ENCODE measurements at regions not wholly inside any gene's neighbourhood (a gene's known extent, or its start where the extent isn't known, plus 50 kb on each side); places are given as distances from the start of the nearest gene placed in this dataset.

GRCh38 chr18:73824671-73825070, 323.0 kb downstream of the FBXO15 start:
- peak; percentile 36; the same call in 1 of the 3 replicates for ATAC-seq
- TF ChIP-seq CSRNP3 (CRISPR knock-in tag; IDR thresholded peaks at IDR 0.05): no peak
- TF ChIP-seq ZFP30 (CRISPR knock-in tag; IDR thresholded peaks at IDR 0.05): no peak
- no peak for TF ChIP-seq PPARA (CRISPR knock-in tag; IDR thresholded peaks at IDR 0.05; ENCODE audit: borderline replicate concordance)
- TF ChIP-seq CREB5 (CRISPR knock-in tag; IDR thresholded peaks at IDR 0.05; ENCODE audit: low read depth): no peak
- no peak for TF ChIP-seq PATZ1 (CRISPR knock-in tag; IDR thresholded peaks at IDR 0.05; ENCODE audit: borderline replicate concordance)
- TF ChIP-seq ESRRG (CRISPR knock-in tag; IDR thresholded peaks at IDR 0.05): no peak

GRCh38 chr18:73812423-73812822, 335.2 kb downstream of the FBXO15 start:
- ATAC-seq: no peak
- TF ChIP-seq PATZ1 (CRISPR knock-in tag; IDR thresholded peaks at IDR 0.05; ENCODE audit: borderline replicate concordance) (no peak), ISL1 (CRISPR knock-in tag; IDR thresholded peaks at IDR 0.05) (no peak), TCF4 (CRISPR knock-in tag; IDR thresholded peaks at IDR 0.05; ENCODE audit: borderline replicate concordance) (no peak), ZNF8 (CRISPR knock-in tag; IDR thresholded peaks at IDR 0.05) (no peak), TOX (CRISPR knock-in tag; IDR thresholded peaks at IDR 0.05; ENCODE audit: borderline replicate concordance) (no peak), POU6F1 (CRISPR knock-in tag; IDR thresholded peaks at IDR 0.05; ENCODE audit: borderline replicate concordance, low read depth) (no peak), ARNTL (CRISPR knock-in tag; IDR thresholded peaks at IDR 0.05; ENCODE audit: borderline replicate concordance, low read depth) (no peak), BACH2 (CRISPR knock-in tag; IDR thresholded peaks at IDR 0.05; ENCODE audit: borderline replicate concordance) (no peak), RARB (CRISPR knock-in tag; IDR thresholded peaks at IDR 0.05) (no peak), ZFP3 (CRISPR knock-in tag; IDR thresholded peaks at IDR 0.05) (no peak), ZC3H10 (CRISPR knock-in tag; IDR thresholded peaks at IDR 0.05) (no peak), CREB5 (CRISPR knock-in tag; IDR thresholded peaks at IDR 0.05; ENCODE audit: low read depth) (no peak), TSHZ2 (CRISPR knock-in tag; IDR thresholded peaks at IDR 0.05) (no peak), PPARA (CRISPR knock-in tag; IDR thresholded peaks at IDR 0.05; ENCODE audit: borderline replicate concordance) (no peak), SNAI2 (CRISPR knock-in tag; IDR thresholded peaks at IDR 0.05) (no peak), ESRRG (CRISPR knock-in tag; IDR thresholded peaks at IDR 0.05) (no peak), ZNF70 (CRISPR knock-in tag; IDR thresholded peaks at IDR 0.05) (no peak), OSR1 (CRISPR knock-in tag; IDR thresholded peaks at IDR 0.05) (no peak), CSRNP3 (CRISPR knock-in tag; IDR thresholded peaks at IDR 0.05) (no peak)
